ENCODE measurements at regions not wholly inside any gene's neighbourhood (a gene's known extent, or its start where the extent isn't known, plus 50 kb on each side); places are given as distances from the start of the nearest gene placed in this dataset.

DNA sequence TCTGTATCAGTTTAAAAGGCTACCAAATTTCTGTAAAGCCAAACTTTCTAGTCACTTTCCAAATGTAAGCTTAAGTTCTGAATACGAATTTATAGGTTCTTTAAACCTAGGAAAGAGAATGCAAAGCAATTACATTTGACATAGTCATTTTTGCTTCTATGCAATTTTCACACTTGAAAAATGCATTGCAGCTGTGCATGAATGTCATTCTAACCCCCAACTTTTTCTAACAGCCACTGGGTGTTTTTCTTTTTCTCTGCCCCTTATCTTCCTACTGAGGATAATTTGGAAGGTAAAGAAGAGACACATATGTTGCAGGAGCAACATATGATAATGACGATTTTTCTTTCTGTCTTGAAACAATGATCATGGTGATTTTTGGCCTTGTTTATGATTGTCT lies 537.5 kb downstream of the SPRY1 start:
- TF ChIP-seq HDGF (IDR thresholded peaks at IDR 0.05; ENCODE audit: borderline replicate concordance) (no peak), L3MBTL2 (conservative IDR thresholded peaks at IDR 0.05) (no peak), SP1 (IDR thresholded peaks at IDR 0.05) (no peak), FOXK2 (IDR thresholded peaks at IDR 0.05) (no peak), SUZ12 (IDR thresholded peaks at IDR 0.05) (no peak), CTBP1 (IDR thresholded peaks at IDR 0.05; ENCODE audit: borderline replicate concordance) (no peak), FOXM1 (IDR thresholded peaks at IDR 0.05; ENCODE audit: borderline replicate concordance) (no peak), LEF1 (IDR thresholded peaks at IDR 0.05; ENCODE audit: borderline replicate concordance) (no peak), NFRKB (IDR thresholded peaks at IDR 0.05) (no peak), BHLHE40 (IDR thresholded peaks at IDR 0.05; ENCODE audit: borderline replicate concordance) (no peak), ELF4 (IDR thresholded peaks at IDR 0.05) (no peak)
- CTCF ChIA-PET, result no interaction called here
- no peak for DNase-seq (ENCODE audit: extremely low spot score)
- POLR2A ChIA-PET, result no interaction called here

DNA sequence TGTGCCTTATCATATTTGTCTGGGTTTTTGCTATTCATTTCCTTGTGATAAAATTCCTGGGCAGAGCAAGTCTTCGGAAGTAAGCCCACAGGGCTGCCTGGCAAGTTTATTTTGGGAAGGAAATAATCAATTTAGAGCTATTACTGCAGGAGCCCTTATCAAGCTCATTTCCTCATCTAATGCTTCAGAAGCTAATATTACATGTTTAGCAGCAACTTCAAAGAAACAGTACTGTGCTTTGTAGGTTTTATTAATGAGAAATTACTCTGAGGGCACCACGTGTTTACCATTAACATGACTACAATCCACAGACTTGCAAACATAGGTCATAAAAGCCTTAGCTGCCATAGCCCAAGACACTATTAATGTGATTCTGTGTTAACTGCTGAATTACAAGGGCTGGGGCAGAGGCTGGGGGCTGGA lies 540.0 kb downstream of the SPRY1 start:
- CTCF ChIA-PET, result interaction anchor here (0.5 kb wide), 1 partner anchor 288 kb away, joined by 3 read pairs; no protein-coding TSS in a partner anchor

DNA sequence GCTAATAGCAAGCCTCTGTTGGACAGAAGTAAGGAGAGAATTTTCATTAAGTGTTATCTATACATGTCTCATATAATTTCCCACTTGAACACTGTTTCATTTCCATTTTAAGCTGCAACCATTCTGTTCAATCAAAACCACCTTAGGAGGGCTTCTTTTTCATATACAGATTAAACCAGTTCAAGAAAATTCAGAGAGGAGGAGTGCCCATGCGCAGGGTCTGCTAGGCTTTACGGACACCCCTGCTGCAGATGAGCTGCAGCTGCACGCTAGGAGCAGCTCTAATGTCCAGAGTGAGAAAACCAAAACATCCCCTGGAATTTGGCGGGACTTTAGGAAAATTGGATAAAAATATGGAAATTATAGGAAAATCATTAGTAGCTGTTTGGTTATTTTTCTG lies 541.0 kb downstream of the SPRY1 start:
- TF ChIP-seq TARDBP (IDR thresholded peaks at IDR 0.05), result no peak
- no peak for TF ChIP-seq FOXA1 (IDR thresholded peaks at IDR 0.05)
- TF ChIP-seq HDGF (IDR thresholded peaks at IDR 0.05; ENCODE audit: borderline replicate concordance), result no peak
- TF ChIP-seq ELF4 (IDR thresholded peaks at IDR 0.05), result no peak
- no peak for TF ChIP-seq ARNT (IDR thresholded peaks at IDR 0.05)
- no peak for TF ChIP-seq CTBP1 (IDR thresholded peaks at IDR 0.05; ENCODE audit: borderline replicate concordance)
- TF ChIP-seq FOXM1 (IDR thresholded peaks at IDR 0.05; ENCODE audit: borderline replicate concordance), result no peak
- no peak for TF ChIP-seq LEF1 (IDR thresholded peaks at IDR 0.05; ENCODE audit: borderline replicate concordance)
- ChIA-PET POLR2A (no interaction called here), CTCF (no interaction called here)
- DNase-seq (ENCODE audit: extremely low spot score), result no peak

More for the DNA sequence above, 540.0 kb downstream of the SPRY1 start:
- POLR2A ChIA-PET, result no interaction called here
- TF ChIP-seq ZNF384 (IDR thresholded peaks at IDR 0.05) (no peak), ARNT (IDR thresholded peaks at IDR 0.05) (no peak), TARDBP (IDR thresholded peaks at IDR 0.05) (no peak), FOXM1 (IDR thresholded peaks at IDR 0.05; ENCODE audit: borderline replicate concordance) (no peak)
- TF ChIP-seq, protein P1, sequence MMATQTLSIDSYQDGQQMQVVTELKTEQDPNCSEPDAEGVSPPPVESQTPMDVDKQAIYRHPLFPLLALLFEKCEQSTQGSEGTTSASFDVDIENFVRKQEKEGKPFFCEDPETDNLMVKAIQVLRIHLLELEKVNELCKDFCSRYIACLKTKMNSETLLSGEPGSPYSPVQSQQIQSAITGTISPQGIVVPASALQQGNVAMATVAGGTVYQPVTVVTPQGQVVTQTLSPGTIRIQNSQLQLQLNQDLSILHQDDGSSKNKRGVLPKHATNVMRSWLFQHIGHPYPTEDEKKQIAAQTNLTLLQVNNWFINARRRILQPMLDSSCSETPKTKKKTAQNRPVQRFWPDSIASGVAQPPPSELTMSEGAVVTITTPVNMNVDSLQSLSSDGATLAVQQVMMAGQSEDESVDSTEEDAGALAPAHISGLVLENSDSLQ (IDR thresholded peaks at IDR 0.05), result no peak
- DNase-seq (ENCODE audit: extremely low spot score), result no peak

DNA sequence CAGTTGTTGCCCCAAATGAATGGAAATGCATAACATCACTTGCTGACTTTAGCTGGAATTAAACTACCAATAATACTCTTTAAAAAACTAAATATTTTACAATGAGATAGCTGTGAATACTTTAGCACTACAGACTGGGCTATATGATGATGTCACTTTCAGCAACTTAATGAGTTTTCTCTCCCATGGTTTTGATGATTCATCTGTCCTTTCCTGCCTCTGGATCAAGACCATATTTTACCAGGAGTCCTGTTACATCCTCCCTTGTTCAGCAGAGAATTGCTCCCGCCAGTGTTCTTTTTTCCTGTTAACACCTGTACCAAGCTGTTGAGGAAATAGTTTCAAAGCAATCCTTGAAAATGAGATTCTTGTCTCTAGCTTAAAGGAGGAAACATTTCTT lies 543.0 kb downstream of the SPRY1 start:
- DNase-seq (ENCODE audit: extremely low spot score), result peak; percentile 10
- TF ChIP-seq LEF1 (IDR thresholded peaks at IDR 0.05; ENCODE audit: borderline replicate concordance) (no peak), FOXK2 (IDR thresholded peaks at IDR 0.05) (no peak), CTBP1 (IDR thresholded peaks at IDR 0.05; ENCODE audit: borderline replicate concordance) (no peak), NFRKB (IDR thresholded peaks at IDR 0.05) (no peak), SP1 (IDR thresholded peaks at IDR 0.05) (no peak)
- ChIA-PET POLR2A (no interaction called here), CTCF (no interaction called here)

DNA sequence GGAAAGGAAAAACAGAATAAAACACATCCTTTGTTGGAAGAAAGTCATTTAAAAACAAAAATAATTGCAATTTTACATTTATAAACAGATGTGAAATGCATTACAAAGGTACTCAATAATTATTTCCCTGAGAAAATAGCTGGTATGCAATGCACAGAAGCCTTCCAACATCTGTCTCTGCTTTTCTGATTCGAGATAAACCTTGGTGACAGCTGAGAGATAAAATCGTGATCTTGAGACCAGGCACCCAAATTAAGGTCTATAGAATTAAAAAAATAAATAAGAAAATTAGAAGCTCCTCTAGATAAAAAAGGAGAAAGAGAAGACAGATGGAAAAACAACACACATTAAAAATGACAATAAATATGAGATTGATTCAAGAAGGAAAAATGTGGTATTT lies 544.0 kb downstream of the SPRY1 start:
- no peak for DNase-seq (ENCODE audit: extremely low spot score)
- POLR2A ChIA-PET, result no interaction called here
- no peak for TF ChIP-seq L3MBTL2 (conservative IDR thresholded peaks at IDR 0.05)
- no peak for TF ChIP-seq ARNT (IDR thresholded peaks at IDR 0.05)
- TF ChIP-seq, protein P1 (IDR thresholded peaks at IDR 0.05), result no peak
- no peak for TF ChIP-seq TARDBP (IDR thresholded peaks at IDR 0.05)
- CTCF ChIA-PET, result no interaction called here

DNA sequence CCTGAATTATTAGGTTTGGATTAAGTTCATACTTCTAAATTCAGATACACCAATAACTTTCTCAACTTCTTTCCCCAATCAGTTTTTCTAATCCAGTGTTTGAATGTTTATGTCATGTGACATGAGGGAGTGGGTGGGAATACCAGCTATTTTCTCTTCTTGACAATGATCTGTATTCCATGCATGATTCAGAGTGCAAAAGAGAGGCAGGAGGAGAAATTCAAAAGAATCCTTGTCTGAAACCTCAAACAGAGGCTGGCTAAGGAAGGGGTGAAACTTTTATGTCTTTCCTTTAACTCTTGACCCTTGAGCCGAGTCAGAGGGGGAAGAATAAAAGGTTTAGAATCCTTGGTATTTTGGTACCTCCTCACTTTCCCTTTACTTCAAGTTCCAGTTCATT lies 544.7 kb downstream of the SPRY1 start:
- DNase-seq (ENCODE audit: extremely low spot score), result no peak
- no peak for TF ChIP-seq ARNT (IDR thresholded peaks at IDR 0.05)
- no peak for TF ChIP-seq BHLHE40 (IDR thresholded peaks at IDR 0.05; ENCODE audit: borderline replicate concordance)
- TF ChIP-seq SUZ12 (IDR thresholded peaks at IDR 0.05), result no peak
- TF ChIP-seq FOXK2 (IDR thresholded peaks at IDR 0.05), result no peak
- TF ChIP-seq HDGF (IDR thresholded peaks at IDR 0.05; ENCODE audit: borderline replicate concordance), result no peak
- TF ChIP-seq, protein P1 (IDR thresholded peaks at IDR 0.05), result no peak
- TF ChIP-seq ZNF384 (IDR thresholded peaks at IDR 0.05), result no peak
- no peak for TF ChIP-seq ELF4 (IDR thresholded peaks at IDR 0.05)
- TF ChIP-seq FOXA1 (IDR thresholded peaks at IDR 0.05), result no peak
- ChIA-PET CTCF (no interaction called here), POLR2A (no interaction called here)

DNA sequence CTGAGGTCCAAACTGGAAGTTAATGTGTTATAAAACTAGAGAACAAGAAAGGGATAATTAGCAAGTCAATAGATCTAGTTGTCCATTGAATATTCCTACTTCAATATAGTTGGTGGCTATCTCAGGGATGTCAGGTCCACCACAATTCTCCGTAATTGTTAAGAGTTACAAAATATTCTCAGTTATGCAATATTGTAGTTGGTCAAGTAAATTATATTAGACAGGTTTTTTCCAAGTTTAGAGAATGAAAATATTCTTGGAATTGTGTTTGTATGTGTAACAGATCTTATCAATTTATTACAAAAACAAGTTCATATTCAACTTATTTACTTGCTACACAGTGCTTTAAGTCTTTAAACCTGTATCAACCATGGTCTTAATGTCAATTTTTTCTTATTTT lies 547.4 kb downstream of the SPRY1 start:
- POLR2A ChIA-PET, result no interaction called here
- CTCF ChIA-PET, result no interaction called here
- no peak for DNase-seq (ENCODE audit: extremely low spot score)
- TF ChIP-seq TARDBP (IDR thresholded peaks at IDR 0.05) (no peak), L3MBTL2 (conservative IDR thresholded peaks at IDR 0.05) (no peak), ARNT (IDR thresholded peaks at IDR 0.05) (no peak)

DNA sequence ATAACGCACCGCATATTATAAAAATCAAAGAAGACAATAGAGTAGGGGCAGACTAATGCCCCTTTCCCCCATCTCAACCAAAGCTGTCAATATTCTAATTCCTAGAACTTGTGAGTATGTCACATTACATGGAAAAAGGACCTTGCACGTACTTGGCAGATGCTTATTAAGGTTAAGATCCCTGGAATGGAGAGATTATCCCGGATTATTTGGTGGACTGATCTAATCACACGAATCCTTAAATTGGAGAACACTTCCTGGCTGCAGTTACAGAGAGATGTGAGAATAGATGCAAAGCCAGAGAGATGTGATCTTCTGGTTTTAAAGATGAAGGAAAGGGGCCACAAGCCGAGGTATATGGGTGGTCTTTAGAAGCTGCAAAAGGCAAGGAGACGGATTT lies 548.7 kb downstream of the SPRY1 start:
- CTCF ChIA-PET, result no interaction called here
- no peak for DNase-seq (ENCODE audit: extremely low spot score)
- POLR2A ChIA-PET, result no interaction called here
- TF ChIP-seq ELF4 (IDR thresholded peaks at IDR 0.05), result no peak
- no peak for TF ChIP-seq SP1 (IDR thresholded peaks at IDR 0.05)
- TF ChIP-seq NFRKB (IDR thresholded peaks at IDR 0.05), result no peak
- TF ChIP-seq L3MBTL2 (conservative IDR thresholded peaks at IDR 0.05), result no peak
- no peak for TF ChIP-seq CTBP1 (IDR thresholded peaks at IDR 0.05; ENCODE audit: borderline replicate concordance)
- TF ChIP-seq, protein P1 (IDR thresholded peaks at IDR 0.05), result no peak
- TF ChIP-seq HDGF (IDR thresholded peaks at IDR 0.05; ENCODE audit: borderline replicate concordance), result no peak
- no peak for TF ChIP-seq TARDBP (IDR thresholded peaks at IDR 0.05)
